ENCODE measurements at regions not wholly inside any gene's neighbourhood (a gene's known extent, or its start where the extent isn't known, plus 50 kb on each side); places are given as distances from the start of the nearest gene placed in this dataset.

- TF ChIP-seq POLR2A (IDR thresholded peaks at IDR 0.05; ENCODE audit: low read depth, low read length), result no peak
- TF ChIP-seq POLR2AphosphoS5 (IDR thresholded peaks at IDR 0.05; ENCODE audit: low read depth, low read length), result no peak
These were observed 283.2 kb upstream of the HSF2 start for GRCh38 chr6:122116119-122116834.
